ENCODE measurements at regions not wholly inside any gene's neighbourhood (a gene's known extent, or its start where the extent isn't known, plus 50 kb on each side); places are given as distances from the start of the nearest gene placed in this dataset.

DNA sequence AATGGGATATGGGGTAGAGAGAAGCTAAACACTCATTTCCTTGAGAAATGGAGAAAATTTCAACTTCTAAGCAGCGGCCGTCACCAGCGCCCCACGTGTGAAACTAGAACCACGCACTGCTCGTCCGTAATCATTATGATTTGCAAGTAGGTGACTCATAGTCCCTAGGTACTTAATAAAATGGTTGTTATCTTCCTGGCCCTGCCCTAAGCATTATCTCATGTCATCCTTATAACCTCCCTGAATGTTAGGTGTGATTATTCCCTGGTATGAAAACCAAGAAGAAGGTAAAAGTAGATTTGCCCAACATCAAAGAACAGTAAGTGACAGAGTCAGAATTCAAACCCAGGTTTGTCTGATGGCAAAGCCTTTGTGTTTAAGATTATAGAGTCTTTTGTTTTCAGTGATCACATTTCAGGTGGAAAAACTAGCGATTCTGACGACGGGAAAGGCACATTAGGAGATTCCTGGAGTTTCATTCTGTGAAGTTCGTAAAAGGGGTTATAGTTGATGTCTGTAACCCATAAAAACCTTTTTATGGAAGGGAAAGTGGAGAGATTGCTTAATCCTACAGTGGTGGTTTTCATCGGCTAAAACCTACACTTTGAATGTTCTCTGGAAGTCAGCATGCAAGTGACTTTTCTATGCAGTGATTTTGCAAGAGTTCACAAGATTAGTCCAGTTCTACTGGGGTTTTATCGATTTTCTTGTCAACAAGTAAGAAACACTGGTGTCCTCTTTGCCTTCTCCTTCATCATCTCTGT lies 202.9 kb upstream of the WWC1 start:
- TF ChIP-seq, protein P1, sequence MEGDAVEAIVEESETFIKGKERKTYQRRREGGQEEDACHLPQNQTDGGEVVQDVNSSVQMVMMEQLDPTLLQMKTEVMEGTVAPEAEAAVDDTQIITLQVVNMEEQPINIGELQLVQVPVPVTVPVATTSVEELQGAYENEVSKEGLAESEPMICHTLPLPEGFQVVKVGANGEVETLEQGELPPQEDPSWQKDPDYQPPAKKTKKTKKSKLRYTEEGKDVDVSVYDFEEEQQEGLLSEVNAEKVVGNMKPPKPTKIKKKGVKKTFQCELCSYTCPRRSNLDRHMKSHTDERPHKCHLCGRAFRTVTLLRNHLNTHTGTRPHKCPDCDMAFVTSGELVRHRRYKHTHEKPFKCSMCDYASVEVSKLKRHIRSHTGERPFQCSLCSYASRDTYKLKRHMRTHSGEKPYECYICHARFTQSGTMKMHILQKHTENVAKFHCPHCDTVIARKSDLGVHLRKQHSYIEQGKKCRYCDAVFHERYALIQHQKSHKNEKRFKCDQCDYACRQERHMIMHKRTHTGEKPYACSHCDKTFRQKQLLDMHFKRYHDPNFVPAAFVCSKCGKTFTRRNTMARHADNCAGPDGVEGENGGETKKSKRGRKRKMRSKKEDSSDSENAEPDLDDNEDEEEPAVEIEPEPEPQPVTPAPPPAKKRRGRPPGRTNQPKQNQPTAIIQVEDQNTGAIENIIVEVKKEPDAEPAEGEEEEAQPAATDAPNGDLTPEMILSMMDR (IDR thresholded peaks at IDR 0.05; ENCODE audit: low read length) = no peak
- TF ChIP-seq EZH2 (IDR thresholded peaks at IDR 0.05; ENCODE audit: borderline replicate concordance, low read length) = no peak
